Type B pancreatic cell (in vitro differentiated cells): ENCODE measurements at regions not wholly inside any gene's neighbourhood (a gene's known extent, or its start where the extent isn't known, plus 50 kb on each side); places are given as distances from the start of the nearest gene placed in this dataset.

Source experiments
- DNase-seq: peaks from one replicate; pipeline ENCODE4 v3.0.0; 2021; ENCODE audit warnings: mixed read lengths; ENCODE audit not compliant: unreplicated experiment; ENCODE audit errors: extremely low spot score
- H3K27ac Mint-ChIP-seq: 2 replicates; pipeline ENCODE4 v1.8.0; 2021; ENCODE audit warnings: mild to moderate bottlenecking, mixed read lengths
- H3K27me3 Mint-ChIP-seq: 2 replicates; pipeline ENCODE4 v1.8.0; 2021; ENCODE audit warnings: mixed read lengths
- H3K36me3 Mint-ChIP-seq: 2 replicates; pipeline ENCODE4 v1.8.0; 2021; ENCODE audit warnings: mixed read lengths
- H3K4me1 Mint-ChIP-seq: one replicate; pipeline ENCODE4 v1.8.0; 2021; ENCODE audit warnings: mixed read lengths; ENCODE audit not compliant: unreplicated experiment
- H3K4me3 Mint-ChIP-seq: 2 replicates; pipeline ENCODE4 v1.8.0; 2021; ENCODE audit warnings: mild to moderate bottlenecking, mixed read lengths
- H3K9me3 Mint-ChIP-seq: 2 replicates; pipeline ENCODE4 v1.8.0; 2021; ENCODE audit warnings: mixed read lengths
- CTCF ChIP-seq: fragments of 200-600 bp; sonication (generic); conservative IDR thresholded peaks from 2 replicates; pipeline ENCODE4 v1.5.0; 2021; ENCODE audit warnings: antibody characterized with exemption, mild to moderate bottlenecking

DNA sequence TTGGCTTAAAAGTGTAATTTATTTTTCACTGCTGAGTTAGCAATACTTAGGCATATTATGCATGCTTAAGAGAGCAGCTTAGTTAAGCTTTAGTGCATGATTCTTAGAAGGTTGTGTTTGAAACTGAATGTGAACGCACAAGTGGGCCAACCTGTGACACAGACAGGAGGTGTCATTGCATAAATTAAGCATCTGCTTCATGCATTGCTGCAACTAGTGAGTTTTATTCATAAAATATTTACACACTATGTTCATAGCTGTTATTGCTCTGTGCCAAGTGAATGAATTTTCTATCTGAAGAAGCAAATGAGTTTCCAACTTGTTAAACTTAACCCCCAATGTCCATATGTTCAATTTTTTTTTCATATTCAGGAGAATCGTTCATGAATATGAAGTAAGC lies 806.4 kb downstream of the GALR1 start:
- Mint-ChIP-seq H3K27ac (no peak overlapping the region), H3K4me3 (no peak overlapping the region), H3K4me1 (no peaks in the 10 kb centered on the region), H3K27me3 (no peaks in the 10 kb centered on the region), H3K9me3 (no peaks in the 10 kb centered on the region), H3K36me3 (no peaks in the 10 kb centered on the region)
- TF ChIP-seq CTCF = no peak
- DNase-seq = no peak

GRCh38 chr18:78069784-78070664 lies 820.4 kb downstream of the GALR1 start:
- no peak for DNase-seq
- H3K9me3 Mint-ChIP-seq = no peaks in the 10 kb centered on the region
- no peak overlapping the region for H3K27ac Mint-ChIP-seq
- no peak for TF ChIP-seq CTCF
- H3K4me1 Mint-ChIP-seq = peaks cover 5% of the 10 kb centered on the region
- peaks cover 22% of the 10 kb centered on the region for H3K27me3 Mint-ChIP-seq
- no peaks in the 10 kb centered on the region for H3K36me3 Mint-ChIP-seq
- no peak overlapping the region for H3K4me3 Mint-ChIP-seq

- no peak for DNase-seq
- peaks cover 29% of the 10 kb centered on the region for H3K27me3 Mint-ChIP-seq
These were observed 821.6 kb downstream of the GALR1 start for GRCh38 chr18:78071166-78071710.

DNA sequence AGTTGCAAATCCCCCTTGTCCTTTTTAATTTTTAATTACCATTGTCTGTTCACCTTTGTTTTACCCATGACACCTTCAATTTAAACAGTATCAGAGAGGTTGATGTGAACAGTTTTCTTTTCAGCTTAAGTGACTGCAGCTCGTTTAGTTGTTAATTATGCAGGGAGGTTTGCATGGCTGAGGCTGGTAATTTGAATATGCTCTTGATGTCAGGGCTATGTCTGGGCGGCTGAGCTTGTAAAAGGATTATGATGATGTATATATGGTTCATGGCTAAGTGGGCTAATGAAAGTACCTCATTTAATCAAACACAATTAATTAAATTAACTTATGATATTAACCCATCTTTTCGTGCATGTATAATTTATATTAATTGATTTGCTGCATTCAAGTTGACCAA lies 822.1 kb downstream of the GALR1 start:
- Mint-ChIP-seq H3K36me3 (no peaks in the 10 kb centered on the region), H3K4me3 (no peak overlapping the region), H3K27me3 (peaks cover 29% of the 10 kb centered on the region), H3K27ac (no peak overlapping the region), H3K4me1 (peaks cover 9% of the 10 kb centered on the region), H3K9me3 (no peaks in the 10 kb centered on the region)
- TF ChIP-seq CTCF = no peak
- no peak for DNase-seq

More at GRCh38 chr18:78071166-78071710, 821.6 kb downstream of the GALR1 start:
- H3K9me3 Mint-ChIP-seq = no peaks in the 10 kb centered on the region
- TF ChIP-seq CTCF = no peak
- H3K4me1 Mint-ChIP-seq = peaks cover 9% of the 10 kb centered on the region
- H3K4me3 Mint-ChIP-seq = no peak overlapping the region
- no peak overlapping the region for H3K27ac Mint-ChIP-seq
- H3K36me3 Mint-ChIP-seq = no peaks in the 10 kb centered on the region

DNA sequence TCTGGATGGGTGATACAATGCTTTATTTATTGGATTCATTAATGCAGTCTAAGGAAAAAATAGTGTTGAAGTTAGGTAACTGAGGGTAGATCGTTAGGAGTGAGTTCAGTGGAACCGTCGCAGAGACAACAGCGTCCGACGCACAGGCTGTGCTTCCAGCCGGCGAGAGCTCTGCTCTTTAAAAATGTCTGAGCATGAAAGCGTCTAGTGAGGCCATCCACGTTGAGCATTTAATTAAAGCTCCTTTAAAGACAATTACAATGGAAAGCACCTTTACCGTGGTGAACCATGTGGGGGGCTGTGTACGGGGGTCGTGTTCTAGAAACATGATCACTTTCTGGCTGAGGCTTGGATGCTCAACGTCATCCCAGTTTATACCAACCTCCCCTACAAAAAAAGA lies 822.7 kb downstream of the GALR1 start:
- peaks cover 9% of the 10 kb centered on the region for H3K4me1 Mint-ChIP-seq

More for the DNA sequence above, 822.7 kb downstream of the GALR1 start:
- Mint-ChIP-seq H3K27ac (no peak overlapping the region), H3K4me3 (no peak overlapping the region), H3K36me3 (no peaks in the 10 kb centered on the region), H3K27me3 (peaks cover 29% of the 10 kb centered on the region), H3K9me3 (no peaks in the 10 kb centered on the region)
- no peak for DNase-seq
- TF ChIP-seq CTCF = no peak
